Ovary (tissue), 7 donors: ENCODE measurements at regions not wholly inside any gene's neighbourhood (a gene's known extent, or its start where the extent isn't known, plus 50 kb on each side); places are given as distances from the start of the nearest gene placed in this dataset.
A peak's percentile ranks its signal among the peaks of the same experiment; 100 is the strongest.

Experiments
- DNase-seq, 5 donors: peaks; one replicate each; pipeline ENCODE4 v3.0.0-alpha.2; 2019 to 2020
- H3K27ac ChIP-seq, 2 donors: fragments of 200-600 bp; one replicate each; pipeline versions ENCODE4 v1.5.1 to v1.8.0; 2019 to 2022
- H3K27me3 ChIP-seq: fragments of 200-600 bp; one replicate; pipeline ENCODE4 v1.8.0; 2022
- H3K36me3 ChIP-seq: fragments of 200-600 bp; sonication (generic); one replicate; pipeline ENCODE4 v1.5.1; 2019
- H3K4me1 ChIP-seq: one replicate; pipeline ENCODE4 v1.8.1; 2013; ENCODE audit warnings: mild to moderate bottlenecking, moderate library complexity; ENCODE audit not compliant: insufficient read depth
- H3K4me3 ChIP-seq: fragments of 200-600 bp; sonication (generic); one replicate; pipeline ENCODE4 v1.5.1; 2017
- H3K9me3 ChIP-seq, 2 donors: fragments of 200-600 bp in 1 of 2; sonication (generic) in 1 of 2; one replicate each; pipeline versions ENCODE4 v1.5.1 to v1.8.1; 2013 to 2019; ENCODE audit warnings: mild to moderate bottlenecking in 1 of 2, moderate library complexity in 1 of 2
- CTCF ChIP-seq, 3 donors: fragments of 450-650 bp in 2 of 3; fragments of 200-600 bp in 1 of 3; IDR thresholded peaks; one replicate each; pipeline versions ENCODE4 v1.5.1 to v1.8.0; 2016 to 2022; ENCODE audit warnings: antibody characterized with exemption in 3 of 3, mild to moderate bottlenecking in 1 of 3
- EP300 ChIP-seq: sonication (generic); formaldehyde crosslinking; IDR thresholded peaks from one replicate; pipeline ENCODE4 v1.6.1; 2017; ENCODE audit warnings: antibody characterized with exemption
- POLR2A ChIP-seq: fragments of 450-650 bp; IDR thresholded peaks from one replicate; pipeline ENCODE4 v1.6.1; 2017; ENCODE audit warnings: antibody characterized with exemption, mild to moderate bottlenecking, moderate library complexity
- WGBS, 3 donors: extraction: QIAGEN DNeasy Blood & Tissue Kit in 1 of 3; methylation state at CpG; one replicate each; pipeline versions ENCODE4 v1.1.5 to v1.1.7; 2013 to 2017; 5-methylcytosine and 5-hydroxymethylcytosine counted together
- intact Hi-C, 4 donors: fragments of 100-400 bp; cut with DNase I; formaldehyde crosslinking; loops; one replicate each; pipeline versions ENCODE4 v1.11.0 to v1.15.1; 2022 to 2023
- donor health status: DM: no; HTN: no; CAD: no; lungs with moderate emphysema.
- donor health status: DM: no; HTN: no; CAD: no.
- donor health status: Bipolar disorder and iron deficiency.
- donor health status: DM: no; HTN: no; CAD: no.
- donor health status: DM: yes; HTN: yes; CAD: no.

- Histone ChIP-seq H3K4me3 (no peak overlapping the region), H3K27me3 (no peaks in the 10 kb centered on the region)
- peak in 2 of 5 donors; percentile 18 to 34 for DNase-seq
Measured at GRCh38 chr2:226423498-226423960, 376.1 kb downstream of the IRS1 start.

GRCh38 chr2:226420646-226421045, 379.0 kb downstream of the IRS1 start:
- no peaks in the 10 kb centered on the region for H3K36me3 ChIP-seq
- no peak overlapping the region for H3K27ac ChIP-seq
- TF ChIP-seq EP300 (no peak), POLR2A (no peak), CTCF (IDR thresholded peaks at IDR 0.05) (no peak)
- intact Hi-C loops, result no loop called here
- no peaks in the 10 kb centered on the region for H3K4me1 ChIP-seq
- DNase-seq, result no peak
- no peak overlapping the region for H3K4me3 ChIP-seq
- no peaks in the 10 kb centered on the region for H3K9me3 ChIP-seq
- H3K27me3 ChIP-seq, result no peaks in the 10 kb centered on the region

More at GRCh38 chr2:226423498-226423960, 376.1 kb downstream of the IRS1 start:
- Histone ChIP-seq H3K36me3 (no peaks in the 10 kb centered on the region), H3K4me1 (no peaks in the 10 kb centered on the region), H3K9me3 (no peaks in the 10 kb centered on the region), H3K27ac (no peak overlapping the region)
- intact Hi-C loops, result no loop called here
- 38 to 66% (median 42%) methylated on average over 7 of the region's 7 CpGs for WGBS, 3 donors
- no peak for TF ChIP-seq POLR2A
- no peak for TF ChIP-seq EP300
- TF ChIP-seq CTCF (IDR thresholded peaks at IDR 0.05), result no peak

GRCh38 chr2:226418521-226418920, 381.1 kb downstream of the IRS1 start:
- H3K27ac ChIP-seq, result no peak overlapping the region
- H3K9me3 ChIP-seq, result no peaks in the 10 kb centered on the region
- WGBS, 3 donors, result 87 to 95% (median 93%) methylated on average over 5 of the region's 5 CpGs
- H3K36me3 ChIP-seq, result no peaks in the 10 kb centered on the region
- no peaks in the 10 kb centered on the region for H3K27me3 ChIP-seq
- intact Hi-C loops, result no loop called here
- no peak overlapping the region for H3K4me3 ChIP-seq
- no peaks in the 10 kb centered on the region for H3K4me1 ChIP-seq
- DNase-seq, result no peak
- TF ChIP-seq CTCF (IDR thresholded peaks at IDR 0.05) (no peak), POLR2A (no peak), EP300 (no peak)

- Histone ChIP-seq H3K27ac (no peak overlapping the region), H3K4me1 (no peaks in the 10 kb centered on the region), H3K4me3 (no peak overlapping the region), H3K36me3 (no peaks in the 10 kb centered on the region), H3K27me3 (no peaks in the 10 kb centered on the region), H3K9me3 (no peaks in the 10 kb centered on the region)
- no peak for TF ChIP-seq EP300
- no peak for TF ChIP-seq POLR2A
- TF ChIP-seq CTCF (IDR thresholded peaks at IDR 0.05), result no peak
- WGBS, 3 donors, result 58 to 72% (median 64%) methylated on average over 2 of the region's 2 CpGs
- intact Hi-C loops, result no loop called here
- no peak for DNase-seq
Measured at GRCh38 chr2:226414335-226414734, 385.3 kb downstream of the IRS1 start.
